Iris pigment epithelial cell (primary cell): ENCODE measurements at regions not wholly inside any gene's neighbourhood (a gene's known extent, or its start where the extent isn't known, plus 50 kb on each side); places are given as distances from the start of the nearest gene placed in this dataset.

ENCODE experiments used
- DNase-seq: peaks from one replicate; pipeline ENCODE4 v3.0.0-alpha.2; 2011; ENCODE audit warnings: low read depth

- DNase-seq = no peak
Measured at GRCh38 chrX:137483554-137483953, 82.4 kb upstream of the ZIC3 start.

- DNase-seq = no peak
Measured at GRCh38 chrX:137482136-137482535, 83.8 kb upstream of the ZIC3 start.

- DNase-seq = no peak
Measured at GRCh38 chrX:137479386-137479785, 86.5 kb upstream of the ZIC3 start.

GRCh38 chrX:137441711-137442110, 124.2 kb upstream of the ZIC3 start:
- DNase-seq = no peak

GRCh38 chrX:137432609-137433008, 133.3 kb upstream of the ZIC3 start:
- DNase-seq = peak; percentile 3

- no peak for DNase-seq
Measured at GRCh38 chrX:137431693-137432488, 134.0 kb upstream of the ZIC3 start.

- DNase-seq = no peak
Measured at GRCh38 chrX:137430984-137431475, 134.9 kb upstream of the ZIC3 start.

GRCh38 chrX:137430301-137430700, 135.6 kb upstream of the ZIC3 start:
- DNase-seq = no peak

GRCh38 chrX:137428766-137429591, 136.9 kb upstream of the ZIC3 start:
- DNase-seq = no peak

GRCh38 chrX:137428221-137428661, 137.7 kb upstream of the ZIC3 start:
- no peak for DNase-seq

- DNase-seq = no peak
Measured at GRCh38 chrX:137427816-137428215, 138.1 kb upstream of the ZIC3 start.

GRCh38 chrX:137427426-137427778, 138.5 kb upstream of the ZIC3 start:
- no peak for DNase-seq

- no peak for DNase-seq
Measured at GRCh38 chrX:137426695-137427425, 139.1 kb upstream of the ZIC3 start.

GRCh38 chrX:137425986-137426385, 139.9 kb upstream of the ZIC3 start:
- no peak for DNase-seq

- DNase-seq = no peak
Measured at GRCh38 chrX:137425273-137425902, 140.5 kb upstream of the ZIC3 start.

- DNase-seq = no peak
Measured at GRCh38 chrX:137424679-137425078, 141.2 kb upstream of the ZIC3 start.

GRCh38 chrX:137423241-137423640, 142.7 kb upstream of the ZIC3 start:
- DNase-seq = no peak

GRCh38 chrX:137418086-137418485, 147.8 kb upstream of the ZIC3 start:
- no peak for DNase-seq

GRCh38 chrX:137413190-137413589, 152.7 kb upstream of the ZIC3 start:
- DNase-seq = no peak

GRCh38 chrX:137405449-137406140, 160.3 kb upstream of the ZIC3 start:
- DNase-seq = no peak

- DNase-seq = no peak
Measured at GRCh38 chrX:137401092-137401491, 164.8 kb upstream of the ZIC3 start.
